ENCODE measurements at regions not wholly inside any gene's neighbourhood (a gene's known extent, or its start where the extent isn't known, plus 50 kb on each side); places are given as distances from the start of the nearest gene placed in this dataset.
A peak's percentile ranks its signal among the peaks of the same experiment; 100 is the strongest.

DNA sequence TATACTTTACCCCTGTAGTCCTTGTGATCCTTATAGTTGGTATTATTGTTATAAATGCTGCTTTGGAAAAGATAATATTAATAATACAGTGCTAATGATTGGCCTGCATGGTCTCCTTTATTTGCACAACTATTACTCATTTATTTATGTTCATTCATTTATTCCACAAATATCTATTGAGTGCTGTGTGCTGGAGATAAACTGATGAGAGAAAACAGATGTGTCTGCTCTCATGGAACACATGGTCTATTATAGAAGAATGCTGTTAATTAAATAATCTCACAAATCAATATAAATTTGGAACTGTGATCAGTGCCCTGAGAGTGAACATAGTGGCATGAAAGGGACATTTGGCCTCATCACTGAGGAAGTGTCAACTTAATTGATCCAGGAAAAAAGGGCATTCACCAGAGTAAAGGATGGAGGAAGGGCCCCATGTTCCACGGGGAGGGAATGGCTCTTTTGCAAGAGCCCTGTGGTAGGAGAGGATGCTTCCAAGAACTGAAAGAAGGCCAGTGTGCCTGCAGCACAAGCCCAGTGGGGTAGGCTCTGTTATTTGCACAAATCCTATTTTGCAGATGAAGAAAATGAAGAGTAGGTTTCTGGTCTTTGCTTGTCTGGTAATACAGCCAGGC lies 91.5 kb upstream of the STK39 start:
- peaks cover 2 to 8% (median 4%) of the 10 kb centered on the region in 4 donors for H3K4me1 Mint-ChIP-seq
- ChIA-PET POLR2A (ENCODE audit: partially characterized antibody) (no interaction called here), CTCF (ENCODE audit: partially characterized antibody) (interaction anchor here (3.4 to 4.1 kb wide), 2 partner anchors 7 to 178 kb away, joined by 30 to 31 read pairs; no protein-coding TSS in a partner anchor)
- H3K4me1 ChIP-seq (ENCODE audit: insufficient read depth, low read length), result peaks cover 4% of the 10 kb centered on the region
- DNase-seq, result no peak
- intact Hi-C loops (cut with micrococcal nuclease), result no loop called here
- no peaks in the 10 kb centered on the region for H3K36me3 ChIP-seq (ENCODE audit: insufficient read depth, low read length)
- H3K4me3 Mint-ChIP-seq, result no peak overlapping the region
- H3K4me3 ChIP-seq (ENCODE audit: low read length in 2 of 2), result no peak overlapping the region
- no peak overlapping the region for H3K27ac ChIP-seq (ENCODE audit: low read depth, low read length)
- no peaks in the 10 kb centered on the region for H3K9me3 ChIP-seq (ENCODE audit: control insufficient read depth in 1 of 2, low read length in 2 of 2)
- H3K27me3 ChIP-seq (ENCODE audit: insufficient read depth, low read length), result no peaks in the 10 kb centered on the region
- peaks cover 5% of the 10 kb centered on the region in 2 donors for H3K27me3 Mint-ChIP-seq
- H3K36me3 Mint-ChIP-seq, result no peaks in the 10 kb centered on the region
- H3K27ac Mint-ChIP-seq, result peak overlapping the region in 2 of 7 donors; percentile 4 to 14
- H3K9me3 Mint-ChIP-seq, result no peaks in the 10 kb centered on the region

DNA sequence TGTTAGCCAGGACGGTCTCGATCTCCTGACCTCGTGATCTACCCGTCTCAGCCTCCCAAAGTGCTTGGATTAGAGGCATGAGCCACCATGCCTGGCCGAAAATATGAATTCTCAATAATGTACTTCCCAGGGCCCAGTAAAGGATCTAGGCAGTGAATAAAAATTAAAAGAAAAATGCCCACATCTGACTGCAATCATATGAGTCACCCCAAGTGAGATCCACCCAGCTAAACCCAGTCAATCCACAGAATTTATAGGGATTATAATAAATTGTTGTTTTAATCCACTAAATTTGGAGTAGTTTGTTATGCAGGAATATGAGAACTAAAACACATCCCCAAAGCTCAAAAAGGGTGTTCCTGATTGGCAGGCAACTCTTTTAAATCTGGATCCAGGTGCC lies 93.5 kb upstream of the STK39 start:
- DNase-seq, result no peak
- peaks cover 2 to 8% (median 4%) of the 10 kb centered on the region in 4 donors for H3K4me1 Mint-ChIP-seq
- peaks cover 5 to 9% of the 10 kb centered on the region in 2 donors for H3K27me3 Mint-ChIP-seq
- H3K4me1 ChIP-seq (ENCODE audit: insufficient read depth, low read length), result peaks cover 4% of the 10 kb centered on the region
- ChIA-PET CTCF (ENCODE audit: partially characterized antibody) (interaction anchor here (1.5 kb wide), 4 partner anchors 111 to 580 kb away, joined by 3 to 5 read pairs (median 3); no protein-coding TSS in a partner anchor), POLR2A (ENCODE audit: partially characterized antibody) (no interaction called here)
- no peaks in the 10 kb centered on the region for H3K36me3 Mint-ChIP-seq
- no peak overlapping the region for H3K27ac Mint-ChIP-seq
- no peaks in the 10 kb centered on the region for H3K9me3 ChIP-seq (ENCODE audit: control insufficient read depth in 1 of 2, low read length in 2 of 2)
- H3K27ac ChIP-seq (ENCODE audit: low read depth, low read length), result no peak overlapping the region
- no peak overlapping the region for H3K4me3 Mint-ChIP-seq
- no peaks in the 10 kb centered on the region for H3K9me3 Mint-ChIP-seq
- no peaks in the 10 kb centered on the region for H3K27me3 ChIP-seq (ENCODE audit: insufficient read depth, low read length)
- H3K36me3 ChIP-seq (ENCODE audit: insufficient read depth, low read length), result no peaks in the 10 kb centered on the region
- intact Hi-C loops (cut with micrococcal nuclease), result no loop called here
- no peak overlapping the region for H3K4me3 ChIP-seq (ENCODE audit: low read length in 2 of 2)

DNA sequence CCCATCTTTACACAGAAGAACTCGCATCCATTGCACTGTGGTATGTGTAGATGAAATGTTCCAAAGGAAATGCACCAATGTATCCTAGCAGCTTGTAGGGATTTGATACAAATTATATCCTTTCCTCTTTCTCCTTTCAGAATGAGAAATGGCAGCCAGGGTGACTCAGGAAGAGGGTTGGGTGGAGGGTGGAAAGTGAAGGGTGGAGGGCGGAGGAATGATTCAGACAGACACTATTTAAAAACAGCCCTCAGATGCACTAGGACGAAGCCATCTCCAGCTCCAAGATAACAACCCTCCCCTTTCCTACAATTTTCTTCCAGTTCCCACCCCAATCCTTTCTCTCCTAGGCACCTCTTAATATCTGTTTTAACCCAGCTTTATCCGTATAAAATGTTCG lies 96.2 kb upstream of the STK39 start:
- Histone ChIP-seq H3K9me3 (ENCODE audit: control insufficient read depth in 1 of 2, low read length in 2 of 2) (no peaks in the 10 kb centered on the region), H3K4me1 (ENCODE audit: insufficient read depth, low read length) (no peaks in the 10 kb centered on the region), H3K4me3 (ENCODE audit: low read length in 2 of 2) (no peak overlapping the region), H3K27me3 (ENCODE audit: insufficient read depth, low read length) (no peaks in the 10 kb centered on the region), H3K36me3 (ENCODE audit: insufficient read depth, low read length) (no peaks in the 10 kb centered on the region), H3K27ac (ENCODE audit: low read depth, low read length) (no peak overlapping the region)
- no peaks in the 10 kb centered on the region for H3K9me3 Mint-ChIP-seq
- H3K27ac Mint-ChIP-seq, result no peak overlapping the region
- H3K4me1 Mint-ChIP-seq, result peaks cover 5 to 7% (median 6%) of the 10 kb centered on the region in 4 donors
- H3K4me3 Mint-ChIP-seq, result no peak overlapping the region
- no peaks in the 10 kb centered on the region for H3K36me3 Mint-ChIP-seq
- intact Hi-C loops (cut with micrococcal nuclease), result no loop called here
- peaks cover 5 to 9% of the 10 kb centered on the region in 2 donors for H3K27me3 Mint-ChIP-seq
- ChIA-PET POLR2A (ENCODE audit: partially characterized antibody) (no interaction called here), CTCF (ENCODE audit: partially characterized antibody) (interaction anchor here (1.4 to 6.9 kb wide), 3 partner anchors 362 to 578 kb away, joined by 4 to 123 read pairs (median 61); no protein-coding TSS in a partner anchor)
- DNase-seq, result no peak

DNA sequence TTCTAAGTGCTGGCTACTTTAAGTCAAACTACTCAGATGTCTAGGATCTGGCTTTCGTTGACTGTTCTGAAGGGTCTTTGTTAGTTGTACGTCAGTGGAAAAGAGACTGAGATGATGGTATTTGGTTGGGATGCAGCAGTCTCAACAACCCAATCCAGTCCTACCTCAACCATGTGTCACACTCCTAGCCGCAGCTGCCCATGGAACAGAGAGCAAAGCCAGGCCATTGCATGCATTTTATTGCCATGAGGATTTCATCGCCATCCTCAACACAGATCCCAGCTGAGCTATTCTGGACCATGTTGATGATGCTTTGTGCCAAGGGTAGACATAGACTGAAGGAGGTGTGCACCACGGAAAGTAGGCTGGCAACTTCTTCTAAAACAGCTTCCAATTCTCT lies 97.3 kb upstream of the STK39 start:
- Mint-ChIP-seq H3K27ac (no peak overlapping the region), H3K27me3 (peaks cover 5 to 7% of the 10 kb centered on the region in 2 donors), H3K36me3 (no peaks in the 10 kb centered on the region), H3K9me3 (no peaks in the 10 kb centered on the region), H3K4me1 (peaks cover 5 to 7% (median 6%) of the 10 kb centered on the region in 4 donors), H3K4me3 (no peak overlapping the region)
- ChIA-PET CTCF (ENCODE audit: partially characterized antibody) (interaction anchor here (0.8 to 6.9 kb wide), 11 partner anchors 8 to 577 kb away, joined by 3 to 123 read pairs (median 6); no protein-coding TSS in a partner anchor), POLR2A (ENCODE audit: partially characterized antibody) (no interaction called here)
- no peak overlapping the region for H3K27ac ChIP-seq (ENCODE audit: low read depth, low read length)
- no peak overlapping the region for H3K4me3 ChIP-seq (ENCODE audit: low read length in 2 of 2)
- H3K27me3 ChIP-seq (ENCODE audit: insufficient read depth, low read length), result no peaks in the 10 kb centered on the region
- intact Hi-C loops (cut with micrococcal nuclease), result loop anchor here (5.0 kb wide), 1 partner anchor 268 kb away; no protein-coding TSS in a partner anchor
- H3K36me3 ChIP-seq (ENCODE audit: insufficient read depth, low read length), result no peaks in the 10 kb centered on the region
- no peaks in the 10 kb centered on the region for H3K4me1 ChIP-seq (ENCODE audit: insufficient read depth, low read length)
- H3K9me3 ChIP-seq (ENCODE audit: control insufficient read depth in 1 of 2, low read length in 2 of 2), result no peaks in the 10 kb centered on the region
- DNase-seq, result no peak

DNA sequence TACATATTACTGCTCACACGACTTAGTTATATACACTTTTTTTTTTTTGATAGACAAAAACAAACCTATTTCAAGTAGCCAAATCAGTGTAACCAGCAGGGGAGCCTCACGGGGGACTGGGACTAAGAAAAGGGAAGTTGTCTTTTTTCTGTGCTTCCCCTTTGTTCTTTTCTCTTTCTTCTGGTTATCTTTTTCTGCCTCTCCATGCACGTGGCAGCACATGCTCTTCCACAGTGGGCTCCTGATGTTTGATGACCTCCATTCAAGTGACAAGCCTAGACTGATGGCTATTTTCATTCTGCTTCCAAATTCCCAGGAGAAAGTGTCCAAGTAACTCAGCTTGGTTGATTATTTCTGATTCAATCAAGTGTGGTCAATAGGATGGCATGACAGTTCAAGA lies 98.2 kb upstream of the STK39 start:
- H3K4me1 ChIP-seq (ENCODE audit: insufficient read depth, low read length), result no peaks in the 10 kb centered on the region
- H3K9me3 Mint-ChIP-seq, result no peaks in the 10 kb centered on the region
- no peak overlapping the region for H3K4me3 ChIP-seq (ENCODE audit: low read length in 2 of 2)
- H3K27ac ChIP-seq (ENCODE audit: low read depth, low read length), result no peak overlapping the region
- H3K4me1 Mint-ChIP-seq, result peaks cover 5 to 7% (median 6%) of the 10 kb centered on the region in 4 donors
- peaks cover 5 to 7% of the 10 kb centered on the region in 2 donors for H3K27me3 Mint-ChIP-seq
- H3K9me3 ChIP-seq (ENCODE audit: control insufficient read depth in 1 of 2, low read length in 2 of 2), result no peaks in the 10 kb centered on the region
- peak overlapping the region in 1 of 8 donors; percentile 26 for H3K4me3 Mint-ChIP-seq
- CTCF ChIA-PET (ENCODE audit: partially characterized antibody), result interaction anchor here (1.1 to 6.9 kb wide), 7 partner anchors 8 to 576 kb away, joined by 4 to 123 read pairs (median 31); no protein-coding TSS in a partner anchor
- no peaks in the 10 kb centered on the region for H3K36me3 Mint-ChIP-seq
- no peaks in the 10 kb centered on the region for H3K27me3 ChIP-seq (ENCODE audit: insufficient read depth, low read length)
- H3K27ac Mint-ChIP-seq, result no peak overlapping the region
- POLR2A ChIA-PET (ENCODE audit: partially characterized antibody), result no interaction called here
- no peaks in the 10 kb centered on the region for H3K36me3 ChIP-seq (ENCODE audit: insufficient read depth, low read length)
- intact Hi-C loops (cut with micrococcal nuclease), result loop anchor here (5.0 kb wide), 1 partner anchor 267 kb away; no protein-coding TSS in a partner anchor
- DNase-seq, result no peak

DNA sequence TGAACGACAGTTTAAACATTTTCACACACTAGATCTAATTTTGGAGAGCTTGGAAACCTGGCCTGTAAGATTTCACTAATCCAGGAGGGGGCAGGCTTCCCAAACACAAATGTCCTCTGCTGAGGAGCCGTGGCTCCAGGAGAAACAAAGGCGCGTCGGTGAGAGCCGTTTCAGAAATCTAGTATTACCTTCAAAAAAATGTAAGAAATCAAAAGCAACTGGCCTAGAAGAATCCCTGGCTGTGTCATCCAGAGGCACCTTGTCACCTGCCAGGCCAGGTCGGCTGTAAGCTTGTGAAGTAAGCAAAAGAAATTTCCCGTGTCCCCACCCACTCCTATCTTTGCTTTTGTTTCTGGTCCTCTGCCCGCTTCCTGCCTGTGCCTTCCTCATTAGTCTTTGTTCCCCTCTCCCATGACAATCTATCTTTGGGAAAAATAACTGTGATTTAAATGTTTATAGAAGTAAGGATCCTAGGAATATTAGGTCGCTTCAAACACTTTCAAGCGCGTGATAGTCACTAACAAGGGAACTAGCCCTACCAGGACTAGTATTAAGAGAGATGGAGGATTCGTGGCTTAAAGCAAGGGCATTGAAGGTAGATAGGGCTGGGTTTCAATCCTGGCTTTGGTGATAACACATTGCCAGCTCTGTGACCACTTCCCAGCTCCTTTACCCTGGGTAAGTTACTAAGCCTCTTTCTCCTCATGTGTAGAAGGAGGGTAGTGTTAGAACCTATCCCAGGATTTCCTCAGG lies 99.5 kb upstream of the STK39 start:
- peak overlapping the region in 3 of 7 donors; percentile 64 to 81 (median 76) for H3K27ac Mint-ChIP-seq
- no peaks in the 10 kb centered on the region for H3K9me3 Mint-ChIP-seq
- Histone ChIP-seq H3K9me3 (ENCODE audit: control insufficient read depth in 1 of 2, low read length in 2 of 2) (no peaks in the 10 kb centered on the region), H3K27ac (ENCODE audit: low read depth, low read length) (no peak overlapping the region), H3K4me1 (ENCODE audit: insufficient read depth, low read length) (no peaks in the 10 kb centered on the region), H3K27me3 (ENCODE audit: insufficient read depth, low read length) (no peaks in the 10 kb centered on the region), H3K36me3 (ENCODE audit: insufficient read depth, low read length) (no peaks in the 10 kb centered on the region), H3K4me3 (ENCODE audit: low read length in 2 of 2) (peak overlapping the region in 1 of 2 donors; percentile 51)
- H3K4me3 Mint-ChIP-seq, result peak overlapping the region; percentile 83 to 95 (median 88)
- no peaks in the 10 kb centered on the region for H3K36me3 Mint-ChIP-seq
- intact Hi-C loops (cut with micrococcal nuclease), result loop anchor here (1.0 to 5.0 kb wide), 6 partner anchors 265 to 573 kb away; no protein-coding TSS in a partner anchor
- peaks cover 5 to 7% (median 6%) of the 10 kb centered on the region in 4 donors for H3K4me1 Mint-ChIP-seq
- H3K27me3 Mint-ChIP-seq, result peaks cover under 1 to 7% of the 10 kb centered on the region in 2 donors
- POLR2A ChIA-PET (ENCODE audit: partially characterized antibody), result interaction anchor here (1.0 to 1.6 kb wide), 2 partner anchors 404 to 412 kb away, joined by 3 to 11 read pairs; no protein-coding TSS in a partner anchor
- peak; percentile 63 to 69 (median 64) for DNase-seq
- CTCF ChIA-PET (ENCODE audit: partially characterized antibody), result interaction anchor here (0.6 to 6.9 kb wide), 32 partner anchors 10 to 575 kb away, joined by 3 to 123 read pairs (median 4); no protein-coding TSS in a partner anchor

DNA sequence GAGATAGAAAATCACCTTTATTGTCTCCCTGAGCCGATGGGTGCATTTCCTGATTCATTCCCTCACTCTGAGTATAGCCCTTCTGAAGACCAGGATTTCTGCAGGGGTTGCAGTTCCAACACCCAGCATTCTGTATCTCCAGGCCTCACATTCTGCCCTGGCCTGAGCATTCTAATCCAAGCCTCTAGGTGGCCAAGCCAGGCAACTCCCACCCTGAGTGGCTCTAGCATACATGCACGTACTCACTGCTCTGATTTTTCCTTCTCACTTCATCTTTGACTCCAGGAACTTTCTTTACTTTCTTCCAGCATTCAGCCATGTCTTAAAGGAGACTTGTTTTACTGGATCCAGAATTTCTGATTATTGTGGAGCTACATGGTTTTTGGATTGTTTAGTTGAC lies 100.7 kb upstream of the STK39 start:
- H3K36me3 ChIP-seq (ENCODE audit: insufficient read depth, low read length), result no peaks in the 10 kb centered on the region
- DNase-seq, result no peak
- no peaks in the 10 kb centered on the region for H3K9me3 ChIP-seq (ENCODE audit: control insufficient read depth in 1 of 2, low read length in 2 of 2)
- POLR2A ChIA-PET (ENCODE audit: partially characterized antibody), result no interaction called here
- H3K4me1 Mint-ChIP-seq, result peaks cover 5 to 7% (median 6%) of the 10 kb centered on the region in 4 donors
- H3K4me1 ChIP-seq (ENCODE audit: insufficient read depth, low read length), result no peaks in the 10 kb centered on the region
- H3K4me3 ChIP-seq (ENCODE audit: low read length in 2 of 2), result no peak overlapping the region
- H3K9me3 Mint-ChIP-seq, result no peaks in the 10 kb centered on the region
- CTCF ChIA-PET (ENCODE audit: partially characterized antibody), result interaction anchor here (1.0 to 6.9 kb wide), 13 partner anchors 8 to 573 kb away, joined by 3 to 123 read pairs (median 6); no protein-coding TSS in a partner anchor
- H3K4me3 Mint-ChIP-seq, result no peak overlapping the region
- peaks cover 0 to 5% of the 10 kb centered on the region in 2 donors for H3K27me3 Mint-ChIP-seq
- no peak overlapping the region for H3K27ac Mint-ChIP-seq
- no peak overlapping the region for H3K27ac ChIP-seq (ENCODE audit: low read depth, low read length)
- H3K36me3 Mint-ChIP-seq, result no peaks in the 10 kb centered on the region
- intact Hi-C loops (cut with micrococcal nuclease), result loop anchor here (5.0 kb wide), 1 partner anchor 264 kb away; no protein-coding TSS in a partner anchor
- no peaks in the 10 kb centered on the region for H3K27me3 ChIP-seq (ENCODE audit: insufficient read depth, low read length)

Measured in CD4-positive, alpha-beta memory T cell (primary cell).